CD4-positive, alpha-beta T cell treated with Interleukin-6 for 4 hours (primary cell): ENCODE measurements at regions not wholly inside any gene's neighbourhood (a gene's known extent, or its start where the extent isn't known, plus 50 kb on each side); places are given as distances from the start of the nearest gene placed in this dataset.
"Not testable (repeated sequence)": the region's sequence is repeated elsewhere in the genome, so short reads cannot be mapped to it uniquely, and the experiment has no call there.

Experiments used
- DNase-seq: peaks from one replicate; pipeline ENCODE4 v3.0.0-alpha.2; 2020; ENCODE audit warnings: mixed read lengths

DNA sequence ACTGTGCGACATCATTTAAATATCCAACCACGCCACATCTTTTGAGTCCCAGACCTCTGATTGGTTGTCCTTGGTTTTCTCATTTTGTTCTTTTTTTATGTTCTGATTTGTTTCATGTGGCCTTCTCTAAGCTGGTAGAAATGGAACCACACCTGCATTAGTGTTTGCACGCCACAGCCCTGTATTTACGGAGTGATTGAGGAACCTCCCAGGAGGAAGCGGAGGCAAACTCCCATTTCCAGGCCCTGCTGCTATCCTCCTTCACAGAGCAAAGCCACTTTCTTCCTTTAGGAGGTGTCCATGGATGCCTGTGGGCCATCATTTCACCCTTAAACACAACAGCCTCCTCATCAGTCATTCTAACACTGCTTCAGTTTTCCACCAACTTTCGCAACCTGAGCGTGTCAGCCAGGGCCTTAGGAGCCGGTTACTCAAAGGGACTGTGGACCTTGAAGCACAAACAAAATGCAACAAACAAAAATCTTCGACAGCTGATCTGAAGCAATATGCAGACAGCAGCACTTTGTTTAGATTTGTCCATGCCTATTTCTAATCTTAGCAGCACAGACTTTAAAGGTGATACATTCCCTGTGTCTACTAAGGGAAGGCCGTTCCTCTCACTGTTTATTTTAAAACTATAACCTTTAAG is 1258.1 kb upstream of the TMEM132C start:
- DNase-seq: no peak

DNA sequence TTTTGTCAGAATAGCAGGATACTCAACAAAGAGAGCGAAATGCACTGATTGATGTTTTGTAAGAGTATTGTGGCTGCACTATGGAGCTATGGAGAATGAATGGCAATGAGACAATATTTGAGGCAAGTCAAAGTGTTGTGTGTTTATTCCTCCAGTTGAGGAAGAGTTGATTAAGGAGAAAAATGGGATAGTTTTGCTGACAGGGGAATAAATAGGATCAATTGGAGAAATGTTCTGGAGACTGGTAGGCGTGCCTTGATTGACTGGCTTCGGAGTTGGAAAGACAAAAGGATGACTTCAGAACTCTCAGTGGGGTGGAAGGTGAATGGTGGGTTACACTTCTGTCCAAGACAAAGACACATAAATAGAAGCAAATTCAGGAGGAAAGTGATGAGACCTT is 1254.9 kb upstream of the TMEM132C start:
- DNase-seq: no peak

DNA sequence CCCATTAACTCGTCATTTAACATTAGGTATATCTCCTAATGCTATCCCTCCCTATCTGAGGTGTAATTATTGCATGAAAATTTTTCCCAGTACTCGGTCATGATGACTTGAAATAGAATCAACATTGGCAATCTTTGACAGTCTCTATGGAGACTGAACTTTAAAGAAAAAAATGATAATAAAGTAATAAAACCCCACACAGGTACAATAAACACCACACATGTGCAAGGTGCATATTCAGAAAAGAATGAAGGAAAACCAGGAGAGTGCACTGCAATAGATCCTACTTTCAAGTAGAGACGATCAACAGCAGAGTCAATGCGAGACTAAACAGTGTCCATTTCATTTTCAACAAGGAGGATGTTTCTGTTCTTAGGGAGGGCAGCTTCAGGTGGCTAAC is 1253.8 kb upstream of the TMEM132C start:
- DNase-seq: no peak

DNA sequence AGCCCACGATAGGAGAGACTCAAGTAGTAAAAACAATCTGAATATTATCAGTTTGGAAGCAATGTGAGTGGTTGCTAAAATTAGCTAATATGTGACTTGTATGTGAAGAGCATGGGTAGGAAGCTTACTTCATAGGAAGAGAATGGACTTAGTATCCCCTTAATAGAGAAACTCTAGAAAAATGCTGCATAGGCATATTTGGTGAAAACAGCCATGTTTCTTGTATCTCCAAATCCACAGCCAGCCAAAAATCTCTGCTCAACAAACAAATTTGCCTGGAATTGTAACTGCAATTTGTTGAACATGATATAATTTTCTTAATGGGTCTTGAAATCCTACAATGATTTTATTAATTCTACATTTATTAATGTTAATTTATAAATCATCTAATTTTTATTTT is 1252.9 kb upstream of the TMEM132C start:
- no peak for DNase-seq

DNA sequence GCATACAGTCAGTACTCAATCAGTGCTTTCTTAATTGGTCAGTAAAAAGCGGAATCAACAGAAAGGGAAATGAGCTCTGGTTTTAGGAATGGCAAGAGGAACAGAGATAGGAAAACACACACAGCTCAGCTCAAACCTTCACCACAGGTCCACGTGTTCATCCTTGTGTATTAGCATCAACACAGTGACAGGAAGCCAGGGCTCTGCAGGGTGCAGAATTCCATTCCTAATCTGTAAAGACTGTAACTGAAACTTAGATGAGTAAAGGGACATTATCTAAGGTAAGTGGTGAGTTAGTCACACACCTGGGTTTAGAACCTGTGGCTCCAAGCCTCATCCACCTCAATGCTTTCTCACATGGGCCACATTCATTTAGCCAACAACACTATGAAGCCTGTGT is 1242.2 kb upstream of the TMEM132C start:
- DNase-seq: no peak

DNA sequence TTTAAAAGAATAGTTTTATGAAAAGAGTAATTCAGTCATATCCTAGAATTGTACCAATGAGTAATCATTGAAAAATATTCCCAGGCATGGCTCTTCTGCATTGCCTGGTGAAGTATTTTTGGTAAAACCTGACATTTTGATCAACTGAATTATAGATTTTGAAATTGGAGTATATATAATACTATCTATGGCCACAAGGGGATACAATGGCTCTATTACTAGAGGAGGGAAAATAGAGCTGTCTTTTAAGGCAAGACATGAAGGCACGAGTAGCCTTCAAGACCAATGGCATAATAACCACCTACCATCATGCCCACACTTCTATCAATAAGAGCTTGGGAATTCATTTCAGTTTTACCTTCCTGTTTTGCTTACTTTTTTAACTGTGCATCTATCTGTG is 1241.4 kb upstream of the TMEM132C start:
- no peak for DNase-seq

DNA sequence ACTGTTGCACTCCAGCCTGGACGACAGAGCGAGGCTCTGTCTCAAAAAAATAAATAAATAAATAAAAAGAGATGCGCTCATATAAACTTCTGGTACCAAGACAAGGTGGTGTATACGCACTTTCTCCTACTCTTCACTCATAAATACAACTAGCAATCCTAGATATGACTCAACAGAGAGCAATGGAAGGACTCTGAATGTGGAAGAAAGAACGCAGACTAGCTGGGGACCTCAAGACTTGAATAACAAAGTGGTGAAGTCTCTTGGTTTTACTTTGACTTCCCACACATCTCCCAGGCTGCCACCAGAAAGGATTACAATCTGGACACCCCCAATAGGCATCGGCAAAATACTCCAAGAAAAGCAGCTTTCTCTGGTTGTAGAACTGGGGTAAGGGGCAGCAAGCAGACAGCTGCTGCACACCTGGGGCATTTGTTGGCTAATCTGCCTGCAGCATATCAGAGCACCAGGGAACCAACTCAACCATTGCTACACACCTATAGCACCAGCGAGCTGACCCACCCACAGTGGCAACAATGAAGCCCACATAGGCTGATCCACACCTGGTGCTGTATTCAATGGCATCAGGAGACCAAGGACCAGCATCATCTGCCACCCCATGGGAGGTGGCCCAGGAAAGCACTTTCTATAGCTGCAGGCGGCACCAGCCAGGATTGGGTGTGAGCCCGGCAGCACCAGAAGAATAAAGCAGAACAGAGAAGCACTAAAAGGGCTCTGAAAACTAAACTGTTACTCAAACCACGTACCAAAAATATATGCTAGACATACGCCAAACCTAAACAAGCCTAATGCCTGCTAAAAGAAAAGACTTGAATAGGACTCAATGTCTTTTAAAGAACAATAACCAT is 1231.7 kb upstream of the TMEM132C start:
- no peak for DNase-seq

DNA sequence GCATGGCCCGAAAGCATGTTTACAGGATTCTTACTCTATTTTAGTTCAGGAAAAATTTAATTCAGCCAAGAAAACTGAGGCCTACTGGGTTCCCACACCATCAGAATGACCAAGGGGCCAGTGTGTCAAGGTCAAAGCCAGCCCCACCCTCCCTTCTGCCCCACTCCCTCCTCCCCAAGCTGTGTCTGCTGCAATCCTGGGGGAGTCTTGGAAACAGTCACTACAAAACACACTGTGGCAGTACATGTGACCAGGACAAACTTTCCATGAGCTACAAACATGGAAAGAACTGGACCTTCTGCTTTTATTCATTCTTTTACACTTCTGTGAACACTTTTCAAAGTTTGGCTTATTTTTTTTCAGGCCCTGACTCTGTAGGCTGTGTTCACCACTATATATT is 1228.8 kb upstream of the TMEM132C start:
- no peak for DNase-seq

DNA sequence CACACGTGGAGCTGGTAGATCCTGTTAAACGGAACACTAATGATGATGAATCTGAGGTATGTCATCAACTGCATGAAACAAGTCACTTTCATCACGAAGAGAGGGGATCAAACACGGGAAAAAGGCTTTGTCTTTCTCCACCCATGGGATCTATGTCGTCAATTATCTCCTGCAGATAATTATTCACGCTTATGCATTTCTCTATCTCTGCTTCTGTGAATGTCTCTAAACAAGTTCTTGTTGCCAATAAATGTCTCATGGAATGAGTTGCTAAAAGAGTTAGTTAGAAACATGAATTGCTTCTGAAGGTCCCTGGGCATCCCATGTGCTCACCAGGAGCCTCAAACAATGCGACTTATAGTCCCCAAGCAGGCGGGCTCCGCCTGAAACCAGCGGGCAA is 1228.2 kb upstream of the TMEM132C start:
- DNase-seq: no peak

DNA sequence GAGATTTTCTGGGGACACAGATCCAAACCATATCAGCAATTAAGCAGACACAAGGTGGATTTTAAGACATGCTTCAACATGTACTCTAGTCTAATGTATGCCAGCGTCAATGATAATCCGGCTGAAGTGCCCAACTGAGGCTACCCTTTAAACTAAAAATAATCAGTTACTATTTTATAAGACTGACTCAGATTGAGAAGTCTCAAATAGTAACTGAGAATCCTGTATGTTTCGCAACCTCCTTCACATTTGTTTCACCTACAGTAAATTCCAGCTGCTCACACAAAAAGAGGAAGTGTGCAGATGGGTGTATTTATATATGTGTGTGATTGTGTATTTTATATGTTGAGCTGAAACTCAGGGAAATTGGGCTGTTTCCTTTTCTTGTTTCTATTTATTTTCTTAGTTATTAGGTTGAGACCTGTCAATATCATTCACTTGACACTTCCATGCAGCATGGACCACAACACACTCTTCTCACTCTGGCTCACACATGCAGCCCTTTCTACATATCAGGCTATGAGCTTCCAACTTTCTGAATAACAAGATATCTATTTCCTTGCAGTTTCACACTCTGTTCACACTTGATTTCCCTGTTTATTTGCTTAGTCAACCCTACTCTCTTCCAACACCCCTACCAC is 1224.9 kb upstream of the TMEM132C start:
- no peak for DNase-seq

DNA sequence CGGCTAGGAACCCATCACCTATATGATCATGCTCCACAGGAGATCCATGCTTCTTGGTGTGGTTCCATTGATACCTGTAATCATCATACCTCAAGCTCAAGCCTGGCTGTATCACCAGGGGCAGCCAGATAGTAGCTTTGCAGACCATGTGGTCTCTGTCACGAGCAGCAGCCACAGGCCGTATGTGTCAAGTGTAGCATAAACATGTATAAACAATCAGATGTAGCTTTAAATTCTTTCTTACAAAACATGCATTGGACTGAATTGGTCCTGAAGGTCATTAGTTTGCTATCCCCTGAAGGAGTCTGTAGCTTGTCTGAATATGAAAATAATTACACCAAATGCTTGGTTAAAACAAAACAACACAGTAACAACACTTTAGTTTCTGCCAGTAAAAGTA is 1223.2 kb upstream of the TMEM132C start:
- DNase-seq: no peak

DNA sequence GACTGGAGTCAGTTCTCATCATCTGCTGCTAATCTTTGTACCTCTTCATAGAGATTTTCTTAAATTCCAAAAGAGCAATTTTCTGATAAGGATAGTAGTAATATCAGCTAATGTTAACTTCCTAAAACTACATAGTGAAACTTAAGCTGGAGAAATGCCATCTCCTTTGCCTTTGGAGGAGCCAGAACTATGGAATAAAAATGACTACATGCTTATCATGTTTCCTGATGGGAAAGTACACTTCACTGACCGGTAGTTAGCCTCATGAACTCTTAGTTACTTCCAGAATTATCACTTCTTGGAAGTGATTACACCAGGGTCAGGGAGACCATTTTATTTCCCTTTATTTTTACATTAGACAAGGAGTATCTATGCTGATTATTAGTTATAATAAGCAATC is 1222.1 kb upstream of the TMEM132C start:
- no peak for DNase-seq

DNA sequence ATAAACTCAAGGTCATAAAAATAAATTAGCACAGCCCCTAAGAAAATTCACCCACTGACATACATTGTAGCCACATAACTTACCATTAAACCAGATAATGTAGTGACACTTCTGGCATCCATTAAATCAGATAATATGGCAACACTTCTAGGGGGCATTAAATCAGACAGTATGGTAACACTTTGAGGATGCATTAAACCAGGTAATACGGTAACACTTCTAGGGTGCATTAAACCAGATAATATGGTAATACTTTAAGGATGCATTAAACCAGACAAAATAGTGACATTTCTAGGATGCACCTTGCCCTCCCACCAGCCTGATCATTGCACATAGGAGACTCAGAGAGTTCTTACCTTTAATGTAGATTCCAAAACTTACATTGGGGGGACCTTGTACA is 1220.5 kb upstream of the TMEM132C start:
- DNase-seq: no peak

DNA sequence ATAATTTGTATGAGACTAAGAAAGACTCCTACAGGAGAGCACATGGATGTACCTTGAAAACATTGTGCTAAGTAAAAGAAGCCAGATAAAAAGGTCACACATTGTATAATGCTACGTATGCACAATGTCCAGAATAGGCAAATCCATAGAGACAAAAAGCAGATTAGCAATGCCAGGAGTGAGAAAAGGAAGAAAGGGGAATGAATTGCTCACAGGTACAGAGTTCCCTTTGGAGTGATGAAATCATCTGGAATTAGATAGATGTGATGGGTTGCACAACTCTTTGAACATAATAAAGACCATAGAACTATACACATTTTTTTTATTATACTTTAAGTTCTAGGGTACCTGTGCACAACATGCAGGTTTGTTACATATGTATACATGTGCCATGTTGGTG is 1218.9 kb upstream of the TMEM132C start:
- no peak for DNase-seq

DNA sequence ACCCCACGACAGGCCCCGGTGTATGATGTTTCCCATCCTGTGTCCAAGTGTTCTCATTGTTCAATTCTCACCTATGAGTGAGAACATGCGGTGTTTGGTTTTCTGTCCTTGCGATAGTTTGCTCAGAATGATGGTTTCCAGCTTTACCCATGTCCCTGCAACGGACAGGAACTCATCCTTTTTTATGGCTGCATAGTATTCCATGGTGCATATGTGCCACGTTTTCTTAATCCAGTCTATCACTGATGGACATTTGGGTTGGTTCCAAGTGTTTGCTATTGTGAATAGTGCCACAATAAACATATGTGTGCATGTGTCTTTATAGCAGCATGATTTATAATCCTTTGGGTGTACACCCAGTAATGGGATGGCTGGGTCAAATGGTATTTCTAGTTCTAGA is 1218.4 kb upstream of the TMEM132C start:
- DNase-seq: not testable (repeated sequence)

DNA sequence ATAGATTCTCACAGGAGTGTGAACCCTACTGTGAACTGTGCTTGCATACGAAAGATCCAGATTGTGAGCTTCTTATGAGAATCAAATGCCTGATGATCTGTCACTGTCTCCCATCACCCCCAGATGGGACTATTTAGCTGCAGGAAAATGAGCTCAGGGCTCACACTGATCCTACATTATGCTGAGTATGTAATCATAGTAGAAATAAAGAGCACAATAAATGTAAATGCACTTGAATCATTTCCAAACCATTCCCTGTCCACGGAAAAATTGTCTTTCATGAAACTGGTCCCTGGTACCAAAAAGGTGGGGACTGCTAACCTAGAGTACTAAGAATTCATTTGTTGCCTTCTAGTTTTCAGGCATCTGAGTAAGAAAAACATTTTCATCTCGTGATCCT is 1215.8 kb upstream of the TMEM132C start:
- no peak for DNase-seq

DNA sequence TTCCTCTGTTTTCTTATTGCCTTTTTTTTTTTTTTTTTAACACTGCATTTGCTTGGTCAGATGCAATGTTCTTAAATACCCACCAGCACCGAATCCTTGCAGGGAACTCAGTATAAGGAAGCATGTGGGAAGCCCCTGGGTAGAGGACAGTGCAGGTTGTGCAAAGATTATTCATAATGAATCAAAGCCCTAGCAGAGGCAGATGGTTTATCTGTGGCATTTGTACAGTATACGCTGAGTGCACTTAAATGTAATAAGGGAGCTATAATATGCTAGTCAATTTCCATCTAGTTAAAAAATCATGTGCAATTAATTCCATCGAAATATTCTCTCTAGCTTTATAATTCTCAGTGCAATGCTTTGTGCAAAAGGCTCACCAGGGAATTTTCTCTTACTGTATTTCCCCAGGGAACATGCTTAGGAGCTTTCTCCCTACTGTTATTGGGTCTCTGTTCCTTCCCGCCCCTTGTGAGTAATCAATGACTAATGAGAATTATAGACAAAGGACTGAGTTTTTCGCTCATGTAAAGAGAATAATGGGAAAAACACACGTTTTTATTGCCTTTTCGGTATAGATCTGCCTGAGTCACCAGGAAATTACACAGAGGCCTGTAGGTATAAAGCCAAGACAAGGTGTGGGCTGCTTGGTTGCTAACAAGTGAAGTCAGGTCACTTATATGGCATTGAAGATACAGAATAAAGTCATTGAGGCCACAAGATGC is 1214.3 kb upstream of the TMEM132C start:
- DNase-seq: no peak

DNA sequence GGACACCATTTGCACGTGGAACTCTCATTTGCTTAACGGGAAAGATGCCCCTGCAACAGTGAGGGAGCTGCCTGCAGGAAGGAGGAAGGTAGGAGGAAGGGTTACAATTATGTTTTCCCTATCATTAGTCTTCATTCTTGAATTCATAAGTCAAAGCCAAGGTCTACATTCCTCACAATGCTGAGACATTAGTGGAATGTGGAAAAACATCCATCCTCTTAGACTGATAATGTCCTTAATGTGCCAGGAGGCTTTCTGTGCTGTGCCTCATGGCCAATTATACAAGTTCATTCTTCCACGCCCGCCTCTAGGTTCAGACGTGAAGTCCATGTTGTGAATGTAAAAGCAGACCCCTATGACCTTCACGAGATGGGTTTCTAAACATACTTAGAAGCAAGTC is 1212.4 kb upstream of the TMEM132C start:
- no peak for DNase-seq

DNA sequence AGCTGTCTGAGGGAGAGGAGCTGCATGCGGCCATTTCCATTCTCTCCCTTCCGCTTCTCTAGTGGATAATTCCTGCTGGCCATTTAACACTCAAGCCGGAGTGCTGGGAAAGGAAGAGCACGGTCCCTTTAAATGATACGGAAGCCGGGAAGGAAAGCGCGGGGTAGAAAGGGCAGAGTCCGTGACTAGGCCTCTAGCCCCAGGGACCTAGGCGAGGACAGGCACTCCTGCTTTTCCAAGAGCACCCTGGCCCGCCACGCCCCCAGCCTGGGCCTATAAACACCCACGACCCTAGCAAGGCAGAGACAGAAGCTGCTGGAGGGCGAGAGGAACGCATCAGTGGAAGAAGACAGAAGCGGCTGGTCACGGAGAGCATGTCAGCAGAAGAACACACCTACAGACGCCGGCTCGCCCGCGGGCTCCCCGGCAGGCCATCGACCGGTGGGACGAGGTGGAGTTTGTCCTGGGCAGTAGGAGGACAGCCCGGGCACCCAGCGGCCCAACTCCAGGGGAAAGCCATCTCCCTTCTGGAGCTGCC is 1206.6 kb upstream of the TMEM132C start:
- DNase-seq: no peak

DNA sequence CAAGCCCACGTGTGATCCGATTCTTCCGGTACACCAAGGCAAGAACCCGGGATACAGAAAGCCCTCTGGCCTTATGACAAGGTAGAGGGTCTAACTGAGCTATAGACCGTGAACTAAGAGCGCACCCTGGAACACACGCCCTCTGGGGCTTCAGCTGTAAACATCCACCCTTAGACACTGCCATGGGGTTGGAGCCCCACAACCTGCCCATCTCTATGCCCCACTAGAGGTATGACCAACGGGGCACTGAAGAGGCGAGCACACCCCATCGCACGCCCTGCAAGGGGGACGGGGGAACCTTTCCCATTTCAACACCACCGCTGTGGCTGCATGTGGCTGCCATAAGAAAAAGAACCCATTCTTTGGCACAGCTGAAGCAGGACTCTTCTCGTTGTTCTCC is 1206.0 kb upstream of the TMEM132C start:
- no peak for DNase-seq

DNA sequence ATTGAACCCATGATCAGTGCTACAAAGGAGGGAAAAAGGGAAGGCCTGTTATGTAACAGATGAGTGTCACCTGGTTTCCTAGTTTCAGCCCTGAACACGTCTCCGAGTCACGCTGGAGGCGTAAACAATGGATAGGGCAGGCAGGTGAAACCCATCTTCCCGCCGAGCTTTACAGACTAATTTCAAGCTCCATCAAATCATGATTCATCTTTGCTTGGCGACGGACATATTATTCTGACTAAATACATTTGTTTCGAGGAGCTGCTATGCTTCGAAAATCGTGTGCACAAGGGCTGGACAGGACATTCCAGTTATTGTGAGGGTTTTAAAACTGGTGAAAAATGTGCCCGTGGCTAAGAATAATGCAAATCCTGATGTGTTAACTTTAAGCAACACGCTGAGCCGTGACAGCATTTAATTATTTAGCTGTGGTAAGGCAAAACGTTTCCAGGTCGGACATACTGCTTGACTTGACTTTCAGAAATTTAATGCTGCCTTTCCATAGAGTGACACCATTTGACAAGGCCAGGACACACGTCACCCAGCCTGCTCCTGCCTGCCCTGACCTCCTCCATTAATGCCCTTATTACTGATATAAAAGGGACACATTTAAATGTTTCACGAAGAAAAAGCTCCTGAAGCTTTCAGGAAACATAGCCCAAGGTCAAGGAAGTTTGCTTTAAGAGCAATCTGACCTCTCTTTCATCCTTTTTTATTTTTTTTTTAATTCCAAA is 1203.5 kb upstream of the TMEM132C start:
- DNase-seq: no peak

DNA sequence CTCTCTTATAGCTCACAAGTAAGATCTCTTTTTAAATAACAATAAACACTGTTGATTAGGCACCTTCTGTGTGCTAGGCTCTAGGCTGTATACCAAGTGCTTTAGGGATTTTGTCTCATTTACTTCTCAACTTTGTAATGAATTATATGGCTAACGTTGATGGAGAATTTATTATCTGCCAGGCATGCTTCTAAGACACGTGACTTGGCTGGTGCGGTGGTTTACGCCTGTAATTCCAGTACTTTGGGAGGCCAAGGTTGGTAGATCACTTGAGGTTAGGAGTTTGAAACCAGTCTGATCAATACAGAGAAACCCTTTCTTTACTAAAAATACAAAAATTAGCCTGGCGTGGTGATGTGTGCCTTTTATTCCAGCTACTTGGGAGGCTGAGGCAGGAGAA is 1202.8 kb upstream of the TMEM132C start:
- DNase-seq: no peak
